Tongue (tissue), 1 donor: ENCODE measurements at regions not wholly inside any gene's neighbourhood (a gene's known extent, or its start where the extent isn't known, plus 50 kb on each side); places are given as distances from the start of the nearest gene placed in this dataset.
A peak's percentile ranks its signal among the peaks of the same experiment; 100 is the strongest.
"Not testable (repeated sequence)": the region's sequence is repeated elsewhere in the genome, so short reads cannot be mapped to it uniquely, and the experiment has no call there.

Experiments used
- DNase-seq: peaks from one replicate; pipeline ENCODE4 v3.0.0-alpha.2; 2015

- no peak for DNase-seq
Observed at GRCh38 chr12:97714107-97714563, 251.5 kb downstream of the RMST start.

GRCh38 chr12:97716356-97716755, 253.8 kb downstream of the RMST start:
- no peak for DNase-seq

- DNase-seq, result not testable (repeated sequence)
Observed at GRCh38 chr12:97723801-97724200, 261.2 kb downstream of the RMST start.

GRCh38 chr12:97745406-97746101, 282.9 kb downstream of the RMST start:
- DNase-seq, result no peak

GRCh38 chr12:97748298-97748697, 285.7 kb downstream of the RMST start:
- no peak for DNase-seq

GRCh38 chr12:97751704-97752103, 289.1 kb downstream of the RMST start:
- no peak for DNase-seq

- DNase-seq, result no peak
Observed at GRCh38 chr12:97752129-97752528, 289.5 kb downstream of the RMST start.

GRCh38 chr12:97753332-97753731, 290.7 kb downstream of the RMST start:
- no peak for DNase-seq

- no peak for DNase-seq
Observed at GRCh38 chr12:97754306-97754705, 291.7 kb downstream of the RMST start.

- no peak for DNase-seq
Observed at GRCh38 chr12:97756066-97756666, 293.6 kb downstream of the RMST start.

GRCh38 chr12:97756741-97757140, 294.1 kb downstream of the RMST start:
- DNase-seq, result no peak

GRCh38 chr12:97757481-97758193, 295.0 kb downstream of the RMST start:
- peak; percentile 10 for DNase-seq

GRCh38 chr12:97758194-97758501, 295.5 kb downstream of the RMST start:
- DNase-seq, result no peak

GRCh38 chr12:97758586-97758985, 296.0 kb downstream of the RMST start:
- DNase-seq, result no peak

GRCh38 chr12:97760601-97761000, 298.0 kb downstream of the RMST start:
- no peak for DNase-seq

GRCh38 chr12:97763113-97763512, 300.5 kb downstream of the RMST start:
- no peak for DNase-seq

GRCh38 chr12:97764700-97765099, 302.1 kb downstream of the RMST start:
- no peak for DNase-seq

- no peak for DNase-seq
Observed at GRCh38 chr12:97767347-97767746, 304.7 kb downstream of the RMST start.

GRCh38 chr12:97778111-97778510, 315.5 kb downstream of the RMST start:
- DNase-seq, result no peak

- DNase-seq, result no peak
Observed at GRCh38 chr12:97781342-97781741, 318.7 kb downstream of the RMST start.

- DNase-seq, result no peak
Observed at GRCh38 chr12:97784904-97785303, 322.3 kb downstream of the RMST start.

GRCh38 chr12:97790281-97790680, 327.7 kb downstream of the RMST start:
- DNase-seq, result no peak

GRCh38 chr12:97797473-97797872, 334.9 kb downstream of the RMST start:
- no peak for DNase-seq

- DNase-seq, result no peak
Observed at GRCh38 chr12:97800561-97800960, 338.0 kb downstream of the RMST start.
